Thyroid gland (tissue), 4 donors: ENCODE measurements at regions not wholly inside any gene's neighbourhood (a gene's known extent, or its start where the extent isn't known, plus 50 kb on each side); places are given as distances from the start of the nearest gene placed in this dataset.

ENCODE experiments used
- CTCF ChIP-seq, 6 experiments: fragments of 200-600 bp in 3 of 6; fragments of 450-650 bp in 3 of 6; sonication (generic) in 3 of 6; IDR thresholded peaks; one replicate each; pipeline ENCODE4 v1.5.1; 2016 to 2019; ENCODE audit warnings: antibody characterized with exemption in 6 of 6, mild to moderate bottlenecking in 2 of 6, inconsistent platforms in 1 of 6, moderate library complexity in 1 of 6
- POLR2A ChIP-seq, 2 donors: fragments of 450-650 bp; IDR thresholded peaks; one replicate each; pipeline ENCODE4 v1.6.1; 2017; ENCODE audit warnings: antibody characterized with exemption in 2 of 2, mild to moderate bottlenecking in 2 of 2, moderate library complexity in 1 of 2

DNA sequence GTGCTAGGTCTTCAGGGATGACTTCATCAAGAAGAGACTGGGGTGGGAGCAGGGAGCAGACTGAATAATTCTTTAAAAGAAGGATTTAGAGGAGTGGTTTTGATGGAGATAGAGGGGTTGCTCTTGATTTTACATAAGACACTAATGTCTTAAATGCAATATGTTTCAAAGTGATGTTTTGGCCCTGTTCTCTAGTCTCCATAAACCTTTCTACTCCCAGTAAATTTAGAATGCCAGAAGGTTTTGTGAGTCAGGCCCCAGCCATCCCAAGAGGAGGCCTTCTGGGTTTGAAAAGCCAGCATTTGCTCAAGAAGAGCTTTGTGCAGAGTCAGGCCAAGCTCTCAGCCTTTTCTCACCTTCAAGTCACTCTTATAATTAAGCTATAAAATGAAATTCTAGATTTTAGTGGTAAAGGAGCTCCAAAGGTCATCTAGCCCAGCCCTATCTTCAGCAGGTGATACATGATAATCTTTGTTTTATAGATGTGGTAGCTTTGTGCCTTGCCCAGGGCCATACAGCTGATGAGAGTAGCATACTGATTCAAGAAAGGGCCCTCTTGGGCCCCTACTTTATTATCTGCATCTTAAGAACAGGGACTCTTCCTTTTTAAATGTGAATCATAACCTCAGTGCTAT lies 122.8 kb upstream of the MTNR1B start:
- TF ChIP-seq CTCF (IDR thresholded peaks at IDR 0.05) (no peak), POLR2A (IDR thresholded peaks at IDR 0.05) (no peak)
